ENCODE measurements at regions not wholly inside any gene's neighbourhood (a gene's known extent, or its start where the extent isn't known, plus 50 kb on each side); places are given as distances from the start of the nearest gene placed in this dataset.

DNA sequence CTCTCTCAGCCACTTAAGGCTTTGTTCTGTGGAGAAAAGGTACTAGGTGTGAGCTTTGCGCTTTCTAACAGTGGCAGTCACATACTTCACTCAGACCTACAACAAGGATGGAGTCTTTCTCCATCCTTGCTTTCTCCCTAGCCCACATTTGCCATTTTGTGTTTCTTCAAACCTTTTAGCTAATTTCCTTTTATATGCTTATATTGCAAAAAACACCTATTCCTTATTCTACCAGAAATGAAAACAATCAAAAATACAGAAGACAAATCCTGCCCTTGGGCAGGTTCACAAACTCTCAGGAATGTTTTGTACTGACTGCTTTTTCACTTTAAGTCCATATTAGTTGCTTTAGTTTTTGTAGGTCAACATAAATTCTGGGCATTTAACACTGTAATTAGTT is 914.2 kb downstream of the SQOR start:
- Histone ChIP-seq H3K4me1 (ENCODE audit: control insufficient read depth in 3 of 3, insufficient read depth in 3 of 3, low read length in 3 of 3) (no peaks in the 10 kb centered on the region), H3K27me3 (ENCODE audit: control insufficient read depth in 3 of 3, insufficient read depth in 3 of 3, low read length in 3 of 3) (no peaks in the 10 kb centered on the region), H3K36me3 (ENCODE audit: control insufficient read depth in 3 of 3, insufficient read depth in 3 of 3, low read length in 3 of 3) (no peaks in the 10 kb centered on the region)

GRCh38 chr15:46552316-46552715 is 917.5 kb downstream of the SQOR start:
- Histone ChIP-seq H3K27ac (ENCODE audit: low read depth, low read length) (no peak overlapping the region), H3K9ac (ENCODE audit: low read depth in 1 of 3, low read length in 3 of 3) (no peak overlapping the region), H3K4me3 (ENCODE audit: low read length in 3 of 3) (no peak overlapping the region), H3K9me3 (ENCODE audit: control insufficient read depth in 3 of 3, low read length in 3 of 3) (no peaks in the 10 kb centered on the region), H3K36me3 (ENCODE audit: control insufficient read depth in 3 of 3, insufficient read depth in 3 of 3, low read length in 3 of 3) (no peaks in the 10 kb centered on the region), H3K4me1 (ENCODE audit: control insufficient read depth in 3 of 3, insufficient read depth in 3 of 3, low read length in 3 of 3) (no peaks in the 10 kb centered on the region), H3K27me3 (ENCODE audit: control insufficient read depth in 3 of 3, insufficient read depth in 3 of 3, low read length in 3 of 3) (no peaks in the 10 kb centered on the region)

More for the DNA sequence above, 914.2 kb downstream of the SQOR start:
- no peak overlapping the region for H3K9ac ChIP-seq (ENCODE audit: low read depth in 1 of 3, low read length in 3 of 3)
- H3K4me3 ChIP-seq (ENCODE audit: low read length in 3 of 3): no peak overlapping the region
- no peak overlapping the region for H3K27ac ChIP-seq (ENCODE audit: low read depth, low read length)
- H3K9me3 ChIP-seq (ENCODE audit: control insufficient read depth in 3 of 3, low read length in 3 of 3): no peaks in the 10 kb centered on the region

- Histone ChIP-seq H3K4me1 (ENCODE audit: control insufficient read depth in 3 of 3, insufficient read depth in 3 of 3, low read length in 3 of 3) (no peaks in the 10 kb centered on the region), H3K27me3 (ENCODE audit: control insufficient read depth in 3 of 3, insufficient read depth in 3 of 3, low read length in 3 of 3) (no peaks in the 10 kb centered on the region), H3K9me3 (ENCODE audit: control insufficient read depth in 3 of 3, low read length in 3 of 3) (no peaks in the 10 kb centered on the region)
Observed at GRCh38 chr15:46555547-46555946, 920.7 kb downstream of the SQOR start.

DNA sequence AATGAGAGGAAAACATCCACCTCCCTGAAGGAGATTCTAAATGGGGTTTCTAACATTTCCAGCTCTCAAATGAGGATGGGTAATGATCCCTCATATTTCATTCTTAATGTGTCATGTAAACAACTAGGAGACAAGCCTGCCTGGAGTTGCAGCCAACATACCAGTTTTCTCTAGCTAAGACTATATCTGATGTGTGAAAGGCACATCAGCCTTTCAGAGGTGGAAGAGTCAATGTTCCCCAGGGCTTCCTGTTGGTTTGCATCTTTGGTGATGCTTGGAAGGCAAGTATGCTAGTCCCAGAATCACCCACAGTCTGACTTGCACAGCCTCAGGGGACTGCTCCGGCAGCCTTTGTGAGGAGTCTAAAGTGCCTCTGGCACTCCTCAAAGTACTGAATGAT is 921.2 kb downstream of the SQOR start:
- no peak overlapping the region for H3K9ac ChIP-seq (ENCODE audit: low read depth in 1 of 3, low read length in 3 of 3)
- H3K27ac ChIP-seq (ENCODE audit: low read depth, low read length): no peak overlapping the region
- H3K27me3 ChIP-seq (ENCODE audit: control insufficient read depth in 3 of 3, insufficient read depth in 3 of 3, low read length in 3 of 3): no peaks in the 10 kb centered on the region
- H3K4me3 ChIP-seq (ENCODE audit: low read length in 3 of 3): no peak overlapping the region
- H3K4me1 ChIP-seq (ENCODE audit: control insufficient read depth in 3 of 3, insufficient read depth in 3 of 3, low read length in 3 of 3): no peaks in the 10 kb centered on the region
- H3K36me3 ChIP-seq (ENCODE audit: control insufficient read depth in 3 of 3, insufficient read depth in 3 of 3, low read length in 3 of 3): no peaks in the 10 kb centered on the region
- H3K9me3 ChIP-seq (ENCODE audit: control insufficient read depth in 3 of 3, low read length in 3 of 3): no peaks in the 10 kb centered on the region

More at GRCh38 chr15:46555547-46555946, 920.7 kb downstream of the SQOR start:
- Histone ChIP-seq H3K9ac (ENCODE audit: low read depth in 1 of 3, low read length in 3 of 3) (no peak overlapping the region), H3K36me3 (ENCODE audit: control insufficient read depth in 3 of 3, insufficient read depth in 3 of 3, low read length in 3 of 3) (no peaks in the 10 kb centered on the region), H3K4me3 (ENCODE audit: low read length in 3 of 3) (no peak overlapping the region), H3K27ac (ENCODE audit: low read depth, low read length) (no peak overlapping the region)

- H3K4me1 ChIP-seq (ENCODE audit: control insufficient read depth in 3 of 3, insufficient read depth in 3 of 3, low read length in 3 of 3): no peaks in the 10 kb centered on the region
- no peak overlapping the region for H3K27ac ChIP-seq (ENCODE audit: low read depth, low read length)
- H3K9ac ChIP-seq (ENCODE audit: low read depth in 1 of 3, low read length in 3 of 3): no peak overlapping the region
- no peak overlapping the region for H3K4me3 ChIP-seq (ENCODE audit: low read length in 3 of 3)
- no peaks in the 10 kb centered on the region for H3K27me3 ChIP-seq (ENCODE audit: control insufficient read depth in 3 of 3, insufficient read depth in 3 of 3, low read length in 3 of 3)
- H3K9me3 ChIP-seq (ENCODE audit: control insufficient read depth in 3 of 3, low read length in 3 of 3): no peaks in the 10 kb centered on the region
- H3K36me3 ChIP-seq (ENCODE audit: control insufficient read depth in 3 of 3, insufficient read depth in 3 of 3, low read length in 3 of 3): no peaks in the 10 kb centered on the region
Observed at GRCh38 chr15:46556559-46557379, 921.9 kb downstream of the SQOR start.

- Histone ChIP-seq H3K4me1 (ENCODE audit: control insufficient read depth in 3 of 3, insufficient read depth in 3 of 3, low read length in 3 of 3) (no peaks in the 10 kb centered on the region), H3K36me3 (ENCODE audit: control insufficient read depth in 3 of 3, insufficient read depth in 3 of 3, low read length in 3 of 3) (no peaks in the 10 kb centered on the region), H3K27ac (ENCODE audit: low read depth, low read length) (no peak overlapping the region)
Observed at GRCh38 chr15:46567968-46568367, 933.1 kb downstream of the SQOR start.

DNA sequence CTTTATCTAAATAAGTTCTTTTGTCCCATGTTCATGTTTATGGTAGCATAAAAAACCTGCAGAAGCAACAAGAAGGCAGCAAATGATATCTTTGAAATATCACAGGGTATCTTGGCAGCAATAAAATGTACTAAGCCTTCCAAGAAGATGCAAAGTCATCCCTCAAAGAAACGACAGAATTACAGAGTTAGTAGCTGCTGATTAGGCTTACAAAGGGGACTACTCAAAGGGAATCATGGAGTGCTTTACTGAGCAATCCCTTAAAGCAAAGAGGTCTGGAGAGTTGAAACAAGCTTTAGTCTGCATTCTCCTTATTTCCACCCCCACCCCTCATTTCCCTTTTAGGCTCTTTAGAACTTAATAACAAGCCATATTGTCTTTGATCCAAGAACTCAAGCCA is 935.0 kb downstream of the SQOR start:
- Histone ChIP-seq H3K9me3 (ENCODE audit: control insufficient read depth in 3 of 3, low read length in 3 of 3) (peaks cover 0 to 3% (median 0%) of the 10 kb centered on the region in 3 donors), H3K27me3 (ENCODE audit: control insufficient read depth in 3 of 3, insufficient read depth in 3 of 3, low read length in 3 of 3) (no peaks in the 10 kb centered on the region), H3K4me1 (ENCODE audit: control insufficient read depth in 3 of 3, insufficient read depth in 3 of 3, low read length in 3 of 3) (no peaks in the 10 kb centered on the region), H3K9ac (ENCODE audit: low read depth in 1 of 3, low read length in 3 of 3) (no peak overlapping the region), H3K36me3 (ENCODE audit: control insufficient read depth in 3 of 3, insufficient read depth in 3 of 3, low read length in 3 of 3) (no peaks in the 10 kb centered on the region), H3K27ac (ENCODE audit: low read depth, low read length) (no peak overlapping the region), H3K4me3 (ENCODE audit: low read length in 3 of 3) (no peak overlapping the region)

More at GRCh38 chr15:46567968-46568367, 933.1 kb downstream of the SQOR start:
- Histone ChIP-seq H3K9me3 (ENCODE audit: control insufficient read depth in 3 of 3, low read length in 3 of 3) (peaks cover 0 to 3% (median 0%) of the 10 kb centered on the region in 3 donors), H3K4me3 (ENCODE audit: low read length in 3 of 3) (no peak overlapping the region), H3K27me3 (ENCODE audit: control insufficient read depth in 3 of 3, insufficient read depth in 3 of 3, low read length in 3 of 3) (no peaks in the 10 kb centered on the region), H3K9ac (ENCODE audit: low read depth in 1 of 3, low read length in 3 of 3) (no peak overlapping the region)

DNA sequence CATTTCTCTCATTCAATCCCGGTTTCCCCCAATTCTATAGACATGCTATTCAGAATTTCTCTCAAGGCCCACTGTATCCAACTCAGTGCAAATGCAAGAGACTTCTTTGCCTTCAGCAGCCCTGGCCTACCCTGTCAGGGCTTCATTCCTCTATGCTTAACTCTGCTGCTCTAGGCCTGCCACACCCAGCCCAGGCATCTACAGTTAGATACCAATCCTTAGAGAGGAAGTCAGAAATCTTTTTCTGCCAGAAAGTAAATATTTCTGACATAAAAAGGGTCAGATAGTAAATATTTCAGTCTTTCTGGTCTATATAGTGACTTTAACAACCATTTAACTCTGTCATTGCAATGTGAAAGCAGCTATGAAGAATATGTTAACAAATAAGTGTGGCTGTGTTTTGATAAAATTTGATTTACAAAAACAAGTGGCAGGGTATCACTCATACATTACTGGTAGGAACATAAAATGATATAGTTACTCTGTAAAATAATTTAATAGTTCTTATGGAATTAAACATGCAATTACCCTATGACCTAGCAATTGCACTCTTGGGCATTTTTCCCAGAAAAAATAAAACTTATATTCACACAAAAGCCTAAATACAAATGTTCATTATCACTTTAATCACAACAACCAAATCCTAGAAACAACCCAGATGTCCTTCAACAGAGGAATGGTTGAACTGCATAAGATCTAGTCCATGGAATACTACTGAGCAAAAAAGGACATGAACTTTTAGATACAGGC is 942.0 kb downstream of the SQOR start:
- Histone ChIP-seq H3K27me3 (ENCODE audit: control insufficient read depth in 3 of 3, insufficient read depth in 3 of 3, low read length in 3 of 3) (no peaks in the 10 kb centered on the region), H3K9ac (ENCODE audit: low read depth in 1 of 3, low read length in 3 of 3) (no peak overlapping the region), H3K4me3 (ENCODE audit: low read length in 3 of 3) (no peak overlapping the region), H3K36me3 (ENCODE audit: control insufficient read depth in 3 of 3, insufficient read depth in 3 of 3, low read length in 3 of 3) (no peaks in the 10 kb centered on the region), H3K9me3 (ENCODE audit: control insufficient read depth in 3 of 3, low read length in 3 of 3) (no peaks in the 10 kb centered on the region), H3K4me1 (ENCODE audit: control insufficient read depth in 3 of 3, insufficient read depth in 3 of 3, low read length in 3 of 3) (no peaks in the 10 kb centered on the region), H3K27ac (ENCODE audit: low read depth, low read length) (no peak overlapping the region)

GRCh38 chr15:46577767-46578166 is 942.9 kb downstream of the SQOR start:
- H3K9ac ChIP-seq (ENCODE audit: low read depth in 1 of 3, low read length in 3 of 3): no peak overlapping the region
- no peaks in the 10 kb centered on the region for H3K36me3 ChIP-seq (ENCODE audit: control insufficient read depth in 3 of 3, insufficient read depth in 3 of 3, low read length in 3 of 3)
- no peaks in the 10 kb centered on the region for H3K4me1 ChIP-seq (ENCODE audit: control insufficient read depth in 3 of 3, insufficient read depth in 3 of 3, low read length in 3 of 3)
- H3K27ac ChIP-seq (ENCODE audit: low read depth, low read length): no peak overlapping the region
- no peaks in the 10 kb centered on the region for H3K9me3 ChIP-seq (ENCODE audit: control insufficient read depth in 3 of 3, low read length in 3 of 3)
- H3K27me3 ChIP-seq (ENCODE audit: control insufficient read depth in 3 of 3, insufficient read depth in 3 of 3, low read length in 3 of 3): no peaks in the 10 kb centered on the region
- H3K4me3 ChIP-seq (ENCODE audit: low read length in 3 of 3): no peak overlapping the region

DNA sequence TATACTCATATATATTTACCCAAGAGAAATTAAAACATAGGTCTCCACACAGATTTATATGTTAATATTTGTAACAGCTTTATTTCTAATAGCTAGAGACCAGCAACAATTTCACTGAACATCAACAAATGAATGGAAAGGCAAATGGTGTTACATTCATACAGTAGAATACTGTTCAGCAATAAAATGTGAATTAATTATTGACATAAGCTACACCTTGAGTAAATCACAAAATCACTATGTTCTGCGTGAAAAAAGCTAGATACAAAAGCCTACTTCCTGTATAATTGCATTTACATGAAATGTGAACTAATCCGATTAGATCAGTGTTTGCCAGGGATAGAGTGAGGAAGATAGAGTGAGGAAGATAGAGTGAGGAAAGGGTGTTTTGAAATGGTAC is 945.7 kb downstream of the SQOR start:
- Histone ChIP-seq H3K4me1 (ENCODE audit: control insufficient read depth in 3 of 3, insufficient read depth in 3 of 3, low read length in 3 of 3) (no peaks in the 10 kb centered on the region), H3K27me3 (ENCODE audit: control insufficient read depth in 3 of 3, insufficient read depth in 3 of 3, low read length in 3 of 3) (no peaks in the 10 kb centered on the region), H3K36me3 (ENCODE audit: control insufficient read depth in 3 of 3, insufficient read depth in 3 of 3, low read length in 3 of 3) (no peaks in the 10 kb centered on the region), H3K27ac (ENCODE audit: low read depth, low read length) (no peak overlapping the region), H3K9ac (ENCODE audit: low read depth in 1 of 3, low read length in 3 of 3) (no peak overlapping the region), H3K9me3 (ENCODE audit: control insufficient read depth in 3 of 3, low read length in 3 of 3) (no peaks in the 10 kb centered on the region), H3K4me3 (ENCODE audit: low read length in 3 of 3) (no peak overlapping the region)
